Stomach (tissue), 4 donors: ENCODE measurements at regions not wholly inside any gene's neighbourhood (a gene's known extent, or its start where the extent isn't known, plus 50 kb on each side); places are given as distances from the start of the nearest gene placed in this dataset.

Experiments
- CTCF ChIP-seq, 7 experiments: fragments of 450-650 bp in 4 of 7; fragments of 200-600 bp in 3 of 7; sonication (generic) in 3 of 7; IDR thresholded peaks; one replicate each; pipeline ENCODE4 v1.5.1; 2016 to 2019; ENCODE audit warnings: antibody characterized with exemption in 7 of 7, control low read depth in 2 of 7, mild to moderate bottlenecking in 1 of 7
- POLR2A ChIP-seq, 4 donors: fragments of 450-650 bp; IDR thresholded peaks; one replicate each; pipeline ENCODE4 v1.6.1; 2016; ENCODE audit warnings: antibody characterized with exemption in 4 of 4, control low read depth in 2 of 4, mild to moderate bottlenecking in 1 of 4, moderate library complexity in 1 of 4

GRCh38 chr11:70700871-70701270, 302.5 kb downstream of the CTTN start:
- TF ChIP-seq POLR2A (IDR thresholded peaks at IDR 0.05) = no peak
- TF ChIP-seq CTCF (IDR thresholded peaks at IDR 0.05) = no peak
